H1 (cell line): ENCODE measurements at regions not wholly inside any gene's neighbourhood (a gene's known extent, or its start where the extent isn't known, plus 50 kb on each side); places are given as distances from the start of the nearest gene placed in this dataset.
A peak's percentile ranks its signal among the peaks of the same experiment; 100 is the strongest.

Experiments
- ASH2L ChIP-seq: fragments of 200-600, 300-600 bp; sonication (generic); IDR thresholded peaks from one replicate; pipeline ENCODE4 v1.7.1; 2017; ENCODE audit warnings: low read length
- BACH1 ChIP-seq: IDR thresholded peaks from 2 replicates; pipeline ENCODE4 v1.6.1; 2012; ENCODE audit warnings: low read length, improper control_type of control experiment
- EZH2 ChIP-seq: fragments of 200-600 bp; sonication (generic); IDR thresholded peaks from 2 replicates; pipeline ENCODE4 v1.7.1; 2012; ENCODE audit warnings: low read depth, mild to moderate bottlenecking, moderate library complexity, low read length, inconsistent platforms; ENCODE audit not compliant: severe bottlenecking
- FOSL1 ChIP-seq: IDR thresholded peaks from 2 replicates; pipeline ENCODE4 v1.6.1; 2011; ENCODE audit warnings: mild to moderate bottlenecking, low read depth, low read length, moderate library complexity; ENCODE audit not compliant: insufficient read depth
- GTF2F1 ChIP-seq: IDR thresholded peaks from 2 replicates; pipeline ENCODE4 v1.6.1; 2012; ENCODE audit warnings: low read depth, low read length, improper control_type of control experiment, borderline replicate concordance
- HDAC2 ChIP-seq, 2 experiments: fragments of 300-600 bp in 1 of 2; sonication (generic) in 1 of 2; IDR thresholded peaks; 2 replicates each; pipeline ENCODE4 v1.6.1; 2011 to 2012; ENCODE audit warnings: low read depth in 2 of 2, low read length in 2 of 2, mild to moderate bottlenecking in 2 of 2, moderate library complexity in 2 of 2, borderline replicate concordance in 1 of 2, inconsistent platforms in 1 of 2
- HDAC6 ChIP-seq: IDR thresholded peaks from one replicate; pipeline ENCODE4 v1.7.1; 2012; ENCODE audit warnings: low read depth, mild to moderate bottlenecking, inconsistent platforms, low read length, moderate library complexity
- POLR2A ChIP-seq, 2 experiments: IDR thresholded peaks; 1 replicate in 1 of 2; 2 replicates in 1 of 2; pipeline ENCODE4 v1.6.1; 2011; ENCODE audit warnings: low read depth in 2 of 2, low read length in 2 of 2, mild to moderate bottlenecking in 2 of 2; ENCODE audit errors: control extremely low read depth in 1 of 2
- YY1 ChIP-seq: IDR thresholded peaks from 2 replicates; pipeline ENCODE4 v1.6.1; 2011; ENCODE audit warnings: low read depth, mild to moderate bottlenecking, low read length
- ZNF274 ChIP-seq: IDR thresholded peaks from 2 replicates; pipeline ENCODE4 v1.7.0; 2012; ENCODE audit warnings: low read length, borderline replicate concordance; ENCODE audit errors: extremely low read depth
- TF ChIP-seq, protein P1 (sequence below), 3 experiments: IDR thresholded peaks; 1 replicate in 2 of 3; 2 replicates in 1 of 3; pipeline versions ENCODE4 v1.5.1 to v1.6.1; 2011; ENCODE audit warnings: low read length in 3 of 3, mild to moderate bottlenecking in 3 of 3, inconsistent platforms in 2 of 3, low read depth in 1 of 3, moderate library complexity in 1 of 3; ENCODE audit not compliant: insufficient read depth in 1 of 3; ENCODE audit errors: control extremely low read depth in 1 of 3
- TF ChIP-seq, protein P2 (sequence below): IDR thresholded peaks from 2 replicates; pipeline ENCODE4 v1.6.1; 2012; ENCODE audit warnings: low read length, inconsistent platforms

DNA sequence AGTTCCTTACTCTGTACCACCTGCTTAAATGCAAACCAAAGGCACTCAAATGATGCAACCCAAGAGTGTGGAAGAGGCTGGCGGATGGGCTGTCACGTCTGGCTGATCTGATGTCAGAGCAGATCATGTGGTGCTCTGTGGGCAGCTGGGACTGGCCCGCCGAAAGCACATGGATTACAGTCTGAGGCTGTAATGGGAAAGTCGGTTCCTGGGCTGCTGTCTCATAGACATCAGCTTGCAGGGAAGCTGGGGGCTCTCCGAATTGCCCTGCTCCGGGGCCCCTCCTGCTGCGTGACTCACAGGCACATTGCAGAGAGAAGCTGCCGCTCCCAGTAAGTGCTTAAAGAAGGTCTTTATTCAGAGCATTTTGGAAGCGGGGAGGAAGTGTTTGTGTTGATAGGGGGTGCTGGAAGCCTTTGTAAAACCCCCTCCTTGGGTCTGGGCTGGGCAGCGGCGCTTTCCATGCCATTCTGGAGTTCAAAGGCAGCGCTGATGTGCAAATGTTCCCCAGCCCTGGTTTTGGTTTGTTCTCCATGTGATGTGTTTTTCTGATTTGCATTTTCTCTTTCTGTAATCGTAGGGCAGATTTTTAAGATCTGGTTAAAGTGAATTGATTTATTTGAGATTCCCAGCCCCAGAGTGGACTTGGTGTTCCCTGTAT, 181.1 kb downstream of the LARP7 start:
- TF ChIP-seq, protein P1, sequence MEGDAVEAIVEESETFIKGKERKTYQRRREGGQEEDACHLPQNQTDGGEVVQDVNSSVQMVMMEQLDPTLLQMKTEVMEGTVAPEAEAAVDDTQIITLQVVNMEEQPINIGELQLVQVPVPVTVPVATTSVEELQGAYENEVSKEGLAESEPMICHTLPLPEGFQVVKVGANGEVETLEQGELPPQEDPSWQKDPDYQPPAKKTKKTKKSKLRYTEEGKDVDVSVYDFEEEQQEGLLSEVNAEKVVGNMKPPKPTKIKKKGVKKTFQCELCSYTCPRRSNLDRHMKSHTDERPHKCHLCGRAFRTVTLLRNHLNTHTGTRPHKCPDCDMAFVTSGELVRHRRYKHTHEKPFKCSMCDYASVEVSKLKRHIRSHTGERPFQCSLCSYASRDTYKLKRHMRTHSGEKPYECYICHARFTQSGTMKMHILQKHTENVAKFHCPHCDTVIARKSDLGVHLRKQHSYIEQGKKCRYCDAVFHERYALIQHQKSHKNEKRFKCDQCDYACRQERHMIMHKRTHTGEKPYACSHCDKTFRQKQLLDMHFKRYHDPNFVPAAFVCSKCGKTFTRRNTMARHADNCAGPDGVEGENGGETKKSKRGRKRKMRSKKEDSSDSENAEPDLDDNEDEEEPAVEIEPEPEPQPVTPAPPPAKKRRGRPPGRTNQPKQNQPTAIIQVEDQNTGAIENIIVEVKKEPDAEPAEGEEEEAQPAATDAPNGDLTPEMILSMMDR (IDR thresholded peaks at IDR 0.05; ENCODE audit: control extremely low read depth in 1 of 3, insufficient read depth in 1 of 3, low read depth in 1 of 3, low read length in 3 of 3), result no peak
- no peak for TF ChIP-seq HDAC6
- no peak; the same call in 1 of the 2 replicates for TF ChIP-seq YY1
- no peak for TF ChIP-seq ZNF274
- TF ChIP-seq, protein P2, sequence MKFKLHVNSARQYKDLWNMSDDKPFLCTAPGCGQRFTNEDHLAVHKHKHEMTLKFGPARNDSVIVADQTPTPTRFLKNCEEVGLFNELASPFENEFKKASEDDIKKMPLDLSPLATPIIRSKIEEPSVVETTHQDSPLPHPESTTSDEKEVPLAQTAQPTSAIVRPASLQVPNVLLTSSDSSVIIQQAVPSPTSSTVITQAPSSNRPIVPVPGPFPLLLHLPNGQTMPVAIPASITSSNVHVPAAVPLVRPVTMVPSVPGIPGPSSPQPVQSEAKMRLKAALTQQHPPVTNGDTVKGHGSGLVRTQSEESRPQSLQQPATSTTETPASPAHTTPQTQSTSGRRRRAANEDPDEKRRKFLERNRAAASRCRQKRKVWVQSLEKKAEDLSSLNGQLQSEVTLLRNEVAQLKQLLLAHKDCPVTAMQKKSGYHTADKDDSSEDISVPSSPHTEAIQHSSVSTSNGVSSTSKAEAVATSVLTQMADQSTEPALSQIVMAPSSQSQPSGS, result peak; percentile 66; the same call in 1 of the 2 replicates
- TF ChIP-seq EZH2, result no peak
- TF ChIP-seq HDAC2 (IDR thresholded peaks at IDR 0.05; ENCODE audit: borderline replicate concordance in 1 of 2, low read depth in 2 of 2, low read length in 2 of 2), result 0 out of 4 replicates have a peak, but pooled peaks have one; percentile 14 to 28
- no peak for TF ChIP-seq GTF2F1
- TF ChIP-seq ASH2L, result peak; percentile 71
- no peak for TF ChIP-seq BACH1
- no peak for TF ChIP-seq POLR2A (IDR thresholded peaks at IDR 0.05; ENCODE audit: control extremely low read depth in 1 of 2, low read depth in 2 of 2, low read length in 2 of 2)
- TF ChIP-seq FOSL1, result no peak
